GM23248 (cell line): ENCODE measurements at regions not wholly inside any gene's neighbourhood (a gene's known extent, or its start where the extent isn't known, plus 50 kb on each side); places are given as distances from the start of the nearest gene placed in this dataset.

Experiments
- DNase-seq: peaks from one replicate; pipeline ENCODE4 v3.0.0-alpha.2; 2015
- H2AFZ ChIP-seq: fragments of 200-600 bp; sonication (generic); 2 replicates; pipeline ENCODE4 v1.6.1; 2016; ENCODE audit warnings: antibody characterized with exemption
- H3F3A ChIP-seq: fragments of 200-600 bp; sonication (generic); 2 replicates; pipeline ENCODE4 v1.6.1; 2016; ENCODE audit warnings: mild to moderate bottlenecking, antibody characterized with exemption, mixed run types; ENCODE audit not compliant: insufficient read depth
- H3K27ac ChIP-seq: fragments of 200-600 bp; sonication (generic); 2 replicates; pipeline ENCODE4 v1.5.1; 2016; ENCODE audit warnings: mild to moderate bottlenecking
- H3K27me3 ChIP-seq: fragments of 200-600 bp; sonication (generic); replicated peaks from 2 replicates; pipeline ENCODE4 v1.6.1; 2016; ENCODE audit warnings: mild to moderate bottlenecking; ENCODE audit not compliant: insufficient read depth
- H3K36me3 ChIP-seq: fragments of 200-600 bp; sonication (generic); 2 replicates; pipeline ENCODE4 v1.6.1; 2016; ENCODE audit warnings: low read depth, mild to moderate bottlenecking
- H3K4me1 ChIP-seq: fragments of 200-600 bp; sonication (generic); 2 replicates; pipeline ENCODE4 v1.6.1; 2016; ENCODE audit warnings: mild to moderate bottlenecking; ENCODE audit not compliant: insufficient read depth
- H3K4me2 ChIP-seq: fragments of 200-600 bp; sonication (generic); one replicate; pipeline ENCODE4 v1.6.1; 2016; ENCODE audit warnings: mild to moderate bottlenecking; ENCODE audit not compliant: unreplicated experiment
- H3K4me3 ChIP-seq: fragments of 200-600 bp; sonication (generic); 2 replicates; pipeline ENCODE4 v1.5.1; 2016; ENCODE audit warnings: mild to moderate bottlenecking
- H3K79me2 ChIP-seq: fragments of 200-600 bp; sonication (generic); 2 replicates; pipeline ENCODE4 v1.6.1; 2016; ENCODE audit warnings: mild to moderate bottlenecking; ENCODE audit not compliant: insufficient read depth
- H3K9ac ChIP-seq: fragments of 200-600 bp; sonication (generic); 2 replicates; pipeline ENCODE4 v1.6.1; 2016; ENCODE audit warnings: mild to moderate bottlenecking
- H3K9me2 ChIP-seq: fragments of 200-600 bp; sonication (generic); 2 replicates; pipeline ENCODE4 v1.6.1; 2016; ENCODE audit warnings: mixed run types, mild to moderate bottlenecking, moderate library complexity; ENCODE audit not compliant: insufficient read depth
- H3K9me3 ChIP-seq: fragments of 200-600 bp; sonication (generic); one replicate; pipeline ENCODE4 v1.6.1; 2017; ENCODE audit warnings: low read depth
- H4K20me1 ChIP-seq: fragments of 200-600 bp; sonication (generic); 2 replicates; pipeline ENCODE4 v1.6.0; 2016; ENCODE audit not compliant: insufficient read depth
- EZH2 ChIP-seq: fragments of 200-600 bp; sonication (generic); IDR thresholded peaks from 2 replicates; pipeline ENCODE4 v1.6.1; 2018; ENCODE audit warnings: antibody characterized with exemption, mild to moderate bottlenecking; ENCODE audit not compliant: insufficient read depth, poor library complexity, severe bottlenecking
- EZH2phosphoT487 ChIP-seq: fragments of 200-600 bp; sonication (generic); IDR thresholded peaks from 2 replicates; pipeline ENCODE4 v1.6.1; 2018; ENCODE audit warnings: antibody characterized with exemption, moderate library complexity, mild to moderate bottlenecking, low read depth; ENCODE audit not compliant: insufficient read depth
- WGBS, 2 experiments: methylation state at CpG; one replicate each; pipeline ENCODE4 v1.1.6; 2015 to 2017; ENCODE audit warnings: low lambda C conversion rate in 2 of 2, low coverage in 1 of 2; ENCODE audit errors: missing lambda C conversion rate in 2 of 2; 5-methylcytosine and 5-hydroxymethylcytosine counted together
- in situ Hi-C: fragments of 300-500 bp; cut with MboI; formaldehyde crosslinking; loops from 2 replicates; pipeline ENCODE4 v1.15.0; 2020

GRCh38 chr11:91959411-91959810 is 265.2 kb upstream of the FAT3 start:
- Histone ChIP-seq H3K27me3 (no peaks in the 10 kb centered on the region), H3K9me3 (peaks cover 4% of the 10 kb centered on the region), H3K4me3 (no peak overlapping the region), H3K27ac (no peak overlapping the region), H3K36me3 (no peaks in the 10 kb centered on the region), H3K9me2 (no peaks in the 10 kb centered on the region), H3F3A (no peaks in the 10 kb centered on the region), H3K9ac (no peak overlapping the region), H2AFZ (no peak overlapping the region), H3K79me2 (no peaks in the 10 kb centered on the region), H4K20me1 (no peaks in the 10 kb centered on the region), H3K4me2 (no peak overlapping the region), H3K4me1 (no peaks in the 10 kb centered on the region)
- WGBS, 2 experiments, result 23 to 25% methylated on average over 3 of the region's 3 CpGs
- no peak for DNase-seq
- in situ Hi-C loops, result no loop called here
- no peak for TF ChIP-seq EZH2
- no peak for TF ChIP-seq EZH2phosphoT487

DNA sequence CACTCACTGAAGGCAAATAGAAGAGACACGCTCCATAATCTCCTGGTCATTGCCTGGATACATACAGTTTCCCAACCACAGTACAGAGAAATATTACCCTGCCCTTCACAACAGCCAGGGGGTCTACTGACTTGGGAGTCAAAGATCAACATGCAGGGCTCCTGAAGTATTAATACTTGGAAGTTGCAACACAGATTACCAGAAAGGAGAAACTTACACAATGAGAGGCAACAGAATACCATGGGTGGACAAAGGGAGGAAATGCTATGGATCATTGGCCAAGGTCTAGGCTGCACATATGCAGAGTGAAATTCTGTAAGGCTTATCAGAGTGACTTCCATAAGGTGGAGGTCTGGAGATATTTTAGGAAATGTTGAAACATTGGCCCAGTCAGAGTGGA is 267.9 kb upstream of the FAT3 start:
- H3K27ac ChIP-seq, result no peak overlapping the region
- H3K4me2 ChIP-seq, result no peak overlapping the region
- 15% methylated on average over 1 of the region's 1 CpG for WGBS, 2 experiments
- no peaks in the 10 kb centered on the region for H3F3A ChIP-seq
- no peaks in the 10 kb centered on the region for H3K27me3 ChIP-seq
- in situ Hi-C loops, result no loop called here
- no peaks in the 10 kb centered on the region for H3K79me2 ChIP-seq
- peaks cover 4% of the 10 kb centered on the region for H3K9me3 ChIP-seq
- H2AFZ ChIP-seq, result no peak overlapping the region
- DNase-seq, result no peak
- H3K4me1 ChIP-seq, result no peaks in the 10 kb centered on the region
- H3K36me3 ChIP-seq, result no peaks in the 10 kb centered on the region
- H3K9me2 ChIP-seq, result no peaks in the 10 kb centered on the region
- no peak overlapping the region for H3K9ac ChIP-seq
- no peaks in the 10 kb centered on the region for H4K20me1 ChIP-seq
- H3K4me3 ChIP-seq, result no peak overlapping the region
- TF ChIP-seq EZH2 (no peak), EZH2phosphoT487 (no peak)

DNA sequence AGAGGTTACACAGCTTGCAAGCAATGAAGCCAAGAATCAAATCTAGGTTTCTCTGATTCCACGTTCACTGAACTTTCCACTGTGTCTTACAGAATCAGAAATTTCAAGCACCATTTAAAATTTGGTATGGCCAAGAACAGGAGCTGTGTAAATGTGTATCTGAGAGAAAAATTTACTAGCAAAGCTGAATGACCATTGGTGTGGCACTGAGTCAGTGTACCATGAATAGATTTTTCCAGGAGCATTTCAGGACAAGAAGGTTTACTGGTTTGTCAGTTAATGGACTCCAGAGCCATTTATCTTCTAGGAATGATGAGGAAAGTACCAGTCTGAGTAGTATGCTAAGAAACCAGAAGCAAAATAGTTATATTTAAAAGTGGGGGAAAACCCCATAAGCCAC is 269.4 kb upstream of the FAT3 start:
- in situ Hi-C loops, result no loop called here
- Histone ChIP-seq H3K4me3 (no peak overlapping the region), H3K27me3 (no peaks in the 10 kb centered on the region), H3K36me3 (no peaks in the 10 kb centered on the region), H3K27ac (no peak overlapping the region), H3K9me2 (no peaks in the 10 kb centered on the region), H3K9me3 (no peaks in the 10 kb centered on the region), H4K20me1 (no peaks in the 10 kb centered on the region), H3K79me2 (no peaks in the 10 kb centered on the region), H2AFZ (no peak overlapping the region), H3K4me2 (no peak overlapping the region), H3F3A (no peaks in the 10 kb centered on the region), H3K9ac (no peak overlapping the region), H3K4me1 (no peaks in the 10 kb centered on the region)
- no peak for DNase-seq
- no peak for TF ChIP-seq EZH2phosphoT487
- 14 to 23% methylated on average over 1 of the region's 1 CpG for WGBS, 2 experiments

GRCh38 chr11:91952056-91952455 is 272.6 kb upstream of the FAT3 start:
- no peak for DNase-seq
- no peak overlapping the region for H2AFZ ChIP-seq
- H3K79me2 ChIP-seq, result no peaks in the 10 kb centered on the region
- no peaks in the 10 kb centered on the region for H4K20me1 ChIP-seq
- no peaks in the 10 kb centered on the region for H3K27me3 ChIP-seq
- TF ChIP-seq EZH2phosphoT487 (no peak), EZH2 (no peak)
- no peak overlapping the region for H3K4me3 ChIP-seq
- in situ Hi-C loops, result no loop called here
- no peaks in the 10 kb centered on the region for H3K36me3 ChIP-seq
- H3F3A ChIP-seq, result no peaks in the 10 kb centered on the region
- no peak overlapping the region for H3K9ac ChIP-seq
- WGBS, 2 experiments, result 49 to 54% methylated on average over 5 of the region's 5 CpGs
- H3K4me1 ChIP-seq, result no peaks in the 10 kb centered on the region
- H3K27ac ChIP-seq, result no peak overlapping the region
- H3K9me2 ChIP-seq, result no peaks in the 10 kb centered on the region
- H3K4me2 ChIP-seq, result no peak overlapping the region
- no peaks in the 10 kb centered on the region for H3K9me3 ChIP-seq

- H3K4me1 ChIP-seq, result no peaks in the 10 kb centered on the region
- no peaks in the 10 kb centered on the region for H3K27me3 ChIP-seq
- H3K36me3 ChIP-seq, result no peaks in the 10 kb centered on the region
- H3K4me3 ChIP-seq, result no peak overlapping the region
- DNase-seq, result peak; percentile 34
- H3K9me3 ChIP-seq, result no peaks in the 10 kb centered on the region
- H3K79me2 ChIP-seq, result no peaks in the 10 kb centered on the region
- 0 to 6% methylated on average over 2 of the region's 2 CpGs for WGBS, 2 experiments
- H2AFZ ChIP-seq, result no peak overlapping the region
- in situ Hi-C loops, result no loop called here
- H4K20me1 ChIP-seq, result no peaks in the 10 kb centered on the region
- no peak overlapping the region for H3K9ac ChIP-seq
- TF ChIP-seq EZH2, result no peak
- TF ChIP-seq EZH2phosphoT487, result no peak
- no peak overlapping the region for H3K27ac ChIP-seq
- H3K9me2 ChIP-seq, result no peaks in the 10 kb centered on the region
- no peaks in the 10 kb centered on the region for H3F3A ChIP-seq
- no peak overlapping the region for H3K4me2 ChIP-seq
These were observed 277.3 kb upstream of the FAT3 start for GRCh38 chr11:91947215-91947820.
